NCI-H1092 treated with DMSO at 0.1 percent for 48 hours (cell line): ENCODE measurements at regions not wholly inside any gene's neighbourhood (a gene's known extent, or its start where the extent isn't known, plus 50 kb on each side); places are given as distances from the start of the nearest gene placed in this dataset.

Source experiments
- DNase-seq: peaks from one replicate; lab custom pipeline; 2025; lab: John Stamatoyannopoulos, UW

DNA sequence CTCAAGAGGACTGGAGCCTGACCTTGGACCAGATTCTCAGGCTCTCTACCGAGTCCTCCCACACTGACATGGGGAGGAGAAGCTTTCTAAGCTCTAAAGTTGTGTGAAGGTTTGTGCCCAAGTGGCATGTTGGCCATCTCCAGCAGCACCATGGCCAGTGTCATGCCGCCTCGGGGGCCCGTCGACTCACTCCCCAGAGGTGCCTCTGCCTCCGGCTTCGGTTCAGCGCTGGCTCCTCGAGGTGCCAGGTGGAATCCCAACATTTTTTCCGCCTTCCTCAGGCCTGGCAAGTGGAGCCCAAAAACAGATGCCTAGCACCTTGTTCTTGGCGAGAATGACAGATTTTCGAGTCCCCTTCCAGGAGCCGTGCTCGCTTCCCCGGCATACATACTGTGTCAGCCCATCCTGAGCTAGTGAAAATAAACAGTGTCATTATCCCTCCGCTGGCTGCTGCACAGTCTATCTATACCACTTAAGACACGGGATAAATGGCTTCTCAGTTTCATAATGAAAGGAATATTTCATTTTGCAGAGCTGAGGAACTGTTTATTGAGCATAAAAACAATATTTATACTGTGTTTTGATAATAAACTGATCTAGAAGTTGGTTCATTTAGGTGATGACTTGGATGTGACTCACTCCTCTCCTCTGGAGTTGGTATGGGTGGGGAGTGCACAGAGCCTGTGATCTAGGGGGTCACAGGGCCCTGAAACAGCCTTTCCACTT, 328.5 kb upstream of the TLE3 start:
- no peak for DNase-seq

DNA sequence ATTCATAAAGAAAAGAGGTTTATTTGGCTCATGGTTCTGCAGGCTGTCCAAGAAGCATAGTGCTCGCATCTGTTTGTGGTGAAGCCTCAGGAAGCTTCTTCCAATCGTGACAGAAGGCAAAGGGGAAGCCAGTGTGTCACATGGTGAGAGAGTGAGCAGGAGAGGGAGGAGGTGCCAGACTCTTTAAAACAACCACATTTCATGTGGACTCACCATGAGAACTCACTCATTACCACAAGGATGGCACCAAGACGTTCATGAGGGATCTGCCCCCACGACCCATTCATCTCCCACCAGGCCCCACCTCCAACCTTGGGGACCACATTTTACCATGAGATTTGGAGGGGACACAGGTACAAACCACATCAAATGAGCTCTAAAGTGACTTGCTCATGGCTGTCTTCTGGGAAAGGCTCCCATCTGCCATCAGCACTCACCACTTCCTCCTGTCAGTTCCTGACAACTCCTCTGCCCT, 327.3 kb upstream of the TLE3 start:
- DNase-seq, result no peak

DNA sequence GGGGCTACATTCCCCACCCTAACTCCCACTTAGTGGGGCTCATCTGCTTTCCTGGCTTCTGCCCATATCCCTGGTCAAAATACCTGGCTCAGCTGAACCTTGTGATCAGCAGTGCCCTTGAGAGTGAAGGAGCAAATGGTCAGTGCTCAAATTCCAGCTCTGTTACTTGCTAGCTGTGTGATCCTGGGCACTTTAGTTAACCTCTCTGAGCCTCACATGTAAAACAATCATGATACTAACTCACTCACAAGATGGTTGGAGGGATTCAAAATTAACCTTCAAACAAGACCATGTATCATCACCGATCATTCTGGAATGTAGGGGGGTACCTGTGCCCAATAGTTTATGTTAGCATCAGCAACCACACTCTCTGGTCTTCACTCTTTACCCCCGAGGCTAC, 325.6 kb upstream of the TLE3 start:
- no peak for DNase-seq

DNA sequence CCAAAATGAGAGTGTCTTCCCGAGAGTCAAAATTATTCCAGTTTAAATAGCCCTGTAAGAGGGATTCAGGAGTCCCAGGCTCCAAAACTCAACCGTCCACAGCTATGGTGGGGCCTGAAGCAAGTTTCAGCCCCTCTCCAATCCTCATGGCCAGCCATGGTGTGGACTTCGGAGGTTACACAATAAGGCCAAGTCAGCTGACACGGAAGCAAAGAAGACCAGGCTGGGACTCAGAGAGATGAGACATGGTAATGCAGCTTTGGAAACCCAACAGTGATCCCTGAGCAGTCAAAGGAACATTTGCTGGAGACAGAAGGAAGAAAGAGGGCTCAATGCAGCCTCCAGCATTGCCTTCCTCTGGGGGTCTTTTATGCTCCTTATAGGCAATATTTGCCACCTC, 324.6 kb upstream of the TLE3 start:
- no peak for DNase-seq

DNA sequence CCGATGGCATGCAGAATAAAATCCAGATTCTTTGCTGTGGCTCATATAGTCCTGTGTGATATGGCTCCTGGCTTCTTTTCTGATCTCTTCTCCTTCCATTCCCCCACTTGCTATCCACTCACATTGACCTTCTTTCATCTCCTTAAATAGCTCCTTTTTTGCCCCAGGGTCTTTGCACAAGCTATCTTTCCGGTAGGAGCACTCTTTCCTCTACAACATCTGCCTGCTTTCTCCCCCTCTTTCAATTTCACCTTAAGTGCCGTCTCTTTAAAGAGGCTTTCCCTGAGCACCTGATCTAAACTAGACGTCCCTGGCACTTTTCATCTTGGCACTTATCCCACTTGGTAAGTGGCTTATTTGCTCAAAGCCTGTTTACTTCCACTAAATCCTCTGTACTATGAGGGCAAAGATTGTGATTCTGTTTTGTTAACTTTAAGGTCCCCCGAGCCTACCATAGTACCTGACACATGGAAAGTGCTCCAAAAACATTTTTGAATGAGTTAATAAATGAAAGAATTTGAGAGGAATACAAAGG, 323.3 kb upstream of the TLE3 start:
- DNase-seq, result peak; percentile 69

DNA sequence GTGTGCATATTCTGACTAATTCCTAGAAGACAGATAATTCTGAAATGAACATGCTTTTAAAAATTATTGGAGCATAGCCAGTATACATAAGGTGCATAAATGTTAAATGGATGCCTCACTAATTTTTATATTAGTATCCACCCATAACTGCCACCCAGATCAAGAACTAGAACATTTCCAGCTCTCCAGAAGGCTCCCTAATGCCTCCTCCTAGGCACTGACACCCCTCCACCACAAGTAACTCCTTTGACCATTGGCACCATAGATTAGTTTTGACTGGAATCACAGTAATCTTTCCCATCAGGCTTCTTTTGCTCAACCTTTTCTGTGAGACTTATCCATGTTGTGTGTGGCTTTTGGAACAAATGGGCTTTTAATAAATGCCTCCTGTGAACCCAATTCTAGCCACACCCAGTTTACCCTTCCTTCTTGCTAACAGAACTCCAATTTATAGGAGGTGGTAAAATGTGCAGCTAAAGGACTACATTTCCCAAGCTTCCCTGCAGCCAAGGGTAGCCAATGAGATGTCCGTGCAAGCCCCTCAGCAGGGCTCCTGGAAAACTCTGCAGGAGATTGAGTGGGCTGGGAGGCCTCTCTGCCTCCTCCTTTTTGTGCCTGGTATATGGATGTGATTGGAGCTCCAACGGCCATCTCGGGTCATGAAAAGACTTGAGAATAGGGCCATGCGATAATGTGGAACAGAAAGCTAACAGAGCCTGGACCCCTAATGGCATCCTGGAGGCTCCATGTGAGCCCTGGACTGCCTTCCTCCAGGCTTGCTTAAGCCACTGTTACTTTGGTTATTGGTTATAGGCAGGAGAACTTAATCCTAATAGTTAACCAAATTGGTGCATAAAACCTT, 322.6 kb upstream of the TLE3 start:
- DNase-seq, result no peak

DNA sequence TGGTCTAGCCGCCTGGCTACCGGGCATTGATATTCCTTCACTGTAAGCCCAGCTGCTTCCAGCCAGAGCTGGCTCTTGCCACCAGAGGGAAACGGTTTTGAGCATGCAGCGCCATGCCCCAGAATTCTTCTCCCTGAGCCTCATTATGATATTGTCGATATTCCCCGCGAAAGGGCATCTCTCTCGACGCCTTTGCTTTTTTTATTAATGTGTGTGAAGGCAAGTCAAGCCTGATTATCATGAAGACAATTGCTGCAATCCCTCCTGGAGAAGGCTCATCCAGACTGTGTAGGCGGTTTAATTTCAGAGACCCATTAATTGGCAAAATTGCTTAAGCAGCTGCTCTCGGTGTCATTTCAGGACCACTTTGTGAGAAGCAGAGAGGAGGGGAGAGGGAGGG, 321.2 kb upstream of the TLE3 start:
- DNase-seq, result no peak

DNA sequence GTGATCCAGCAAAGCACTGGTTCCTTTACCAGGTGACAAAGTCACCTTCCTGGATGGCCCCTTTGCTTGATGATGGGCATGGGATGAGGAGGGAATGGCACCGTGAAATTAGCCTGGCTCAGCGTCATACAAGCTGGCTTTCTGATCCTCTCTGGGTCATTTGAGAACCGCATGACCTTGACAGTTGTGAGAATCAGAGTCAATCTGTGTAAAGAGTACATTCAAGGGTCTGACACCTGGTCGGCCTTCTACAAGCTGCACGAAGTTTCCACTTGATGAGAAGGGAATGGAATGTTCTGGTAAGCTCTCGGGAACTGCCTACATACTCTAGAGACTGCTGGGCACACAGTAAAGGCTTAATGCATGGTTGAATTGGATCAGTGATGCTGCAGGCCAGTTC, 319.8 kb upstream of the TLE3 start:
- no peak for DNase-seq

DNA sequence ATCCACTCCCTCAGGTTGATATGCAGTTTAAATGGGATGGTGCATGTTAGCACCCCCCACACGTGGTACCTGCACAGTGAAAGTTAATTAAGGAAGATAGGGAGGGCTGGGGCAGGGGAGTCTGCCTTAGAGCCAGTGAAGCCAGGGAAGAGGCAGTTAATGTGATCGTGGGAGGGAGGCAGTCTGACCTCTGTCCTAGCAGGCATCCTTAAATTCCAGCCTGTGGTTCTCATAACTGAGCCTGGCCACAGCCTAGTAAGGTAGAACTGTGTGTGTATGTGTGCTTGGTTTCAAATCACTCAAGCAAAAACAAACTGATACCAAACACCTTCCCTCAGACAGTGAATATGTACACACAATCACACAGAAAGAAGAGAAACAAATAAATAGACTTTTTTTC, 319.1 kb upstream of the TLE3 start:
- no peak for DNase-seq

DNA sequence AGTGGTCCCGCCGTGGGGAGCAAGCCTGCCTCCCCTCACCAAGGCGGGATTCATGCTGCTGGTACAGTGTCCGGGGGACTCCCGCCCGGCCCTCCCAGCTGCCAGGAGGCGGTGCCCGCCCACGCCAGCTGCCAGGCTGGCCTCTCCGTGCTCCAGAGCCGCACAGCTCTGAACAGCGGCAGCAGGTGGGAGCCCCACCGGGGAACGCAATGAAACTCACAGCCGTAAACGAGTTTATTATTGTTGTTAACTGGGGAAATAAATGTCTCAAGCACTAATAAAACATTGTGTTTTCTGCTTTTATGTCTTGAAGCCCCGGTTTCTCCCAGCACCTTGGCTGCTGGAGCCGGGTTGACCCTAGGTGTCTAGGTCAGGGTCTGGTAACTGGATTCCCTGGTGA, 317.7 kb upstream of the TLE3 start:
- DNase-seq, result peak; percentile 41

DNA sequence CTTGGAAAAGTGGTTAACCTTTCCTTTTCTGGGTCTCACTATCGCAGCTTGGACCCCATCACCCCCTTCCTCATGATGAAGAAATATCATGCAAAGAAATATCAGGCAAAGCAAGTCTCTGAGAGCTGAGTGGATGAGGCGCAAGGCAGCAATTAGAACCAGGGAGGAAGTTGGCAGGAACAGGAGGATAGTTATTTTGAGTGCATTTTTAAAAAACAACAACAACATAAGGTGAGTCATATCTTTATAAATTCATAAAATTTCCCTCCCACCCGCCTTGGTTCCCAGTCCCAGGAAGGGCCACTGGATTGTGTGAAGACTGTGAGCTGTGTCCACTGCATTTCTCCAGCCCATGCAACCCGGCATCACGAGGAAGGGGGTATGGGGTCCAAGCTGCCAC, 316.9 kb upstream of the TLE3 start:
- DNase-seq, result no peak

DNA sequence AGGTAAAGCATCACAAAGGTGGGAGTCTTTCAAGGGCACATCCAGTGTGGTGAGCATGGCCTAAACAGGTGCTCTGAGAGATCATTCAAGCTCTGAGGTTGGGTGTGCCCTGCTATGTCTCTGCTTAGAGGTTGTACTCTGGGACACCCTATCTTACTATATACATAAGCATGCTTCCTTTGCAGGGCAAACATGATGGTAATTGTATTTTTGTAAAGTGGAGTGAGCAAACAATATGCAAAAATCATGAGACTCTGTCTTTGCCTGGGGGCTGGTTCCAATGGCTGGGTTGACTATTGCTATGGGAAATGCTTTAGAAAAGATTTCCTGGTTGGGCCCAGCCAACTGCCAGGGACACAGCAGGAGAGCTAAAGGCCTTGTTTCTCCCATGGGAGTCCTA, 315.1 kb upstream of the TLE3 start:
- peak; percentile 21 for DNase-seq

DNA sequence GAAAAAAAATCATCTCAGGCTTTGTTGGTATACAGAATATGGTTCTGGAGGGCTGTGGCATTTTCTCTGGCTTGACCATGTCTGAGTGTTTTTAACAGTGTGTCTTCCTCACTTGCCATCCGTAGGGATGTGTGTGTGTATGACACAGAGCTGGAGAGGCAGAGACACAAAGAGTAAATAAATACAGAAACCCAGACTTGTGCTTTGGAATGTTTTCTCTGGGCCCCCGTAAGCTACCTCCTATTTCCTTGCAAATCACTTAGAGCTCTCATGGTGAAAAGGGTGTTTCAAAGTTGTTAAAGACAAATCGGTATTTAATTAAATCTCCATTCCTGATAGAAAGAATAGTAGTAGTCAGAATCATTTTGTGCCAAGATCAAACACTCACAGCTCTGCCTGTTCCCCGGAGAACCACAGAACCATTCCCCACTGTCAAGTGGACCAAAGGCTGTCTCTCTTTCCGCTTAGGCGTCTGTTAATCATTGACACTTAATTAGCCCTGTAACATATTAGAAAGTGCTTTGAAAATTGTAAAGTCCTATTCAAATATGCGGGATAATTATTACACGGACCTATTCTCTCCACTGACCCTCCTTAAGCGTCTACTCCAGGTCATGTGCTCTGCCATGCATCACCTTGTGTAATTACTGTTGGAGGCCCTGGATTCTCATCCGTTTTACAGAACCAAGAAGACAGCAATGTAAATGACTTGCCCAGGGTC, 313.6 kb upstream of the TLE3 start:
- DNase-seq, result no peak

DNA sequence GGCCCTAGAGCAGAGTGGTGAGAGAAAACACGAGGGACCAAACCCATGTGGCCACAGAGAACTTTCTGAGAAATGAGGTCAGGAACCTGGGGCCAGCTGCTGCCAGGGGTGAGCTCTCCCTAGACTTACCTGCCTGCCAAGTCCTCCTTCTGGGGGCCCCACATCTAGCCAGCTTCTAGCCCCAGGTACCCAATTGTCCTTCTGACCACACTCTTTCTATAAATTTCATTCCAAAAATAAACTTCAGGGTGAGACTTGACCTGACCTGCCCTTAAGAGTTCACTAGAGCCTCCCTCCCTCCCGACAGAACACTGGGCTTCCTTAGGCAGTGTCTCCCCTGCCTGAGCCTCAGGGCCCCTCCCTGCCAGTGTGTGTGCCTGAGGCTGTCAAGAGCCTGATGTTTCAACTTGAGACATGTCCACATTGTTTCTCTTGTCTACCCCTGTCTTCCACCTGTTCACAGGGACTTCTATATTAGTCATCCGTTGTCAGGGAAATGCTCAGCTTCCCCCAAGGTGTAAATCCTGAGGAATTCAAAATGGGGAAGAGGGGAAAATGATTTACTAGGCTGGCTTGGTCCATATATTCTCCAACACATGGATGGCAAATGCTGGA, 312.8 kb upstream of the TLE3 start:
- no peak for DNase-seq

DNA sequence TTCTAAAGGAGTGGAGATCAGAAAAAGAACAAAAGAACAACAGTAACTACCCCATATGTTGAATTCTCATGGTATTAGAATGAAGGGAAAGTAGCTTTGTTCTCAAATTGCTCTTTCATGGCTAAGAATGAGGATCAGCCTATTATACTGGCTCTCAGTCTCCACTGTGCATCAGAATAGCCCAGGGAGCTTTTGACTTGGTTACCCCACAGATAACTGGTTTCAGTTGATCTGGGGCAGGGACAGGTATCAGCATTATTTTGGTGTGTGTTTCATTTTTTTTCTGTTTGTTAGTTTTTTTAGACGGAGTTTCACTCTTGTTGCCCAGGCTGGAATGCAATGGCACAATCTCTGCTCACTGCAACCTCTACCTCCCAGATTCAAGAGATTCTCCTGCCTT, 311.7 kb upstream of the TLE3 start:
- no peak for DNase-seq

DNA sequence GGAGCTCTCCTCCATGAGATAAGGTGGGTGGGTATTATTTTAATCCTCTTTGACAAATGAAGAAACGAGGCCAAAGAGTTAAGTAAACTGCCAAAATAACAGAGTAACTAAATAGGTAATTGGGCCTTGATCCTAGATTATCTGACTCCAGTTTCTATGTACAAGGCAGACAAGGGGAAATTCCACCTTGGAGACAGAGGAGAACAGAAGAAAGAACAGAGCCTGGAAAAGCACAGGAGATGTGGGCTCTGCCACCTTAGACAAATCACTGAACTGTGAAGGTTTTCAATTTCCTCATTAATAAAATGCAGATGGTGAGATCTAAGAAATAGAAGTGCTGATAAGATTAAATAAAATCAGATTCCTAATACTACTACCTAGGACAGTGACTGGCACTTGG, 310.2 kb upstream of the TLE3 start:
- no peak for DNase-seq

DNA sequence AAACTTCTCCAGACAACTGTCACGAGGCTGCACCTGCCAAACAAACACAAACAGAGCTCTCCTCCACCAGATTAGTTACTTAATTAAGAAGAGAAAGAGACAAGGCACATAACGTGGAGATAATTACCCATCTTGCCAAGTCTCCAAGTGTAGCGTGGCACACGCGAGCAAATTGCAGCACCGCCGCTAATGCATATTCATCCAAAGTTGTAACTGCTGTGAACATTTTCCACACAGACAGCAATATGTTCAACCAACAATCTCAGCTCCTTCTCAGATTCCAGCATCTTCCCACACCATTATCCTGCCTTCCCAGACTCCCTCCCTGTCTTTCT, 309.6 kb upstream of the TLE3 start:
- no peak for DNase-seq

DNA sequence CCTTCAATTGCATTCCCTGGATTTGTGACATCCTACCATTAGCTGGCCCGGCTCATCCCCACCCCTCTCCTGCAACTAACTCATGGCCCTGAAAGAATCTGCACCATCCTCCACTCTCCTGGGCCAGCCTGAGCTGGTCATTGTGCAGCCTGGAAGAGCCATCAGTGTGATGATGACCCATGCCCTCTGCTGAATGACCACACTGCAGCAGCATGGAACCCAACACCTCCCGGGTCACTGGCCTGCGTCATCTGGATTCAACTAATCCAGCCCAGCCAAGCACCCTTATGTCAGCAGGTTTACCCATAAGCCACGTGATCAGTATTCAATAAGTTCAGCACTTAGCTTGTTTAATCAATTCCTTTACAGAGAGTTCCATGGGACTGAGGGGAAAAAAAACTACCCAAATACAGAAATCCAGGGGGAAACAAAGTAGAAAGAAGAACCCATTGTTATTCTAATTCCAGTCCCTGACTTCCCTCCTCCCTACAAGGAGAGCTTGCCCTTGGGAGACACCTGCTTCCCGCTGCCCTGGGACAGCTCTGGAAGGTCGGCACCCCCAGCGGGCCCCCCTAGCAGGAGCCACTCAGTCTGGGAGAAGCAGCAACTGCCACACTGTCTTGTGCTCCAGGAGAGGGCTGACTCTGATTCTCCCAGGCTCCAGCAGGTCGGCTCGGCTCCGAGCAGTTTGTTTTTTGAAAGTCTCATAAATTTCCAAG, 309.1 kb upstream of the TLE3 start:
- DNase-seq, result no peak

DNA sequence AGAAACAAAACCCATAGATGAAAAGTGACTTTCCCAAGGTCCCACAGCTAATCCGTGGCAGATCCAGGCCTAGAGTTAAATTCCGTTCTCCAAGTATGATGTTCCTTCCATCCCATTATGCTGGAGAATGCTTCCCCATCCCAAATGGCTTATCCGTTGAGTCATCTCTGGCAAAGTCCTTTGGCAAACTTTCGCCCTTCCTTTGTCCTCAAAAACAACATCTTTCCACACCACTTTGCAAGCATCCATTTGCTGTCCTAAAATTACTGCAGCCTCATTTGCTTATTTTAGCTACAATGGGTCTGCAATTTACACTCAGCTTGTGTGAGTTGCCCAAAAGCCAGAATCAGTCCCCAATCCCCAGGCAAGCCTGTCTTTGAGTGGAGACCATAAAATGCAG, 304.0 kb upstream of the TLE3 start:
- DNase-seq, result no peak

DNA sequence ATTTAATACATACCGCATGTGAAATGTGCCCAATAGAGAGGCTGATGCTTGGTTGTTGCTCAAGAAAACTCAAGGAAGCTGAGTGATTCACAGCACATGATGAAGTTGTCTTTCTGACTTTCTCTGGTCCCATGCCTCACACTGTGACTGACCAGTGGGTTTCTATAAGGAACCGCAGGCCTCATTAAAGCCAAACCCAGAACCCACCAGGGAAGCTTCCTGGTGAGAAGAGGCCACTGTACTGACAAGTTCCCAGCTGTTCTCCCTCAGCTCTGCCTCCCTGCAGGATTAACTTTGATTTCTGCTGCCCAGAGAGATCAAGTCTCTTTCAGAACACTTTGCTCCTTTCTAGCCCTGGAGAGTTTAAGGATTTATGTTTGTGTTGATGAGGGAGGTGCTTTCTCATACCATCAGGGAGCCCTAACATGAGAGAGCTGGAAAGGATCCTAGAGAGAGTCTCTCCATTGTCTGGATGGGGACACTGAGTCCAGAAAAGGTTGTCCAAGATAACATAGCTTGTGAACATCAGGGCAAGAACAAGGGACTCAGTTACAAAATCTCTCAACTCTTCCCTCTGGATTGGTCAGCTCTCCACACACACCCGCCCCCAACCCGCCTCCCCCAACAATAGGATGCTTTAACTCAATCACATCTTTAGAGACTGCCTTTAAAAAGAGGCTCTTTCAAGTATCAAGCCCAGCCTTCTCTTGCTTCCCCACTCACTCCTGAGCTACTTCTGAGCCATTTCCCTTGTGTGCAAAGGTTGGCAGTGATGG, 303.2 kb upstream of the TLE3 start:
- no peak for DNase-seq

DNA sequence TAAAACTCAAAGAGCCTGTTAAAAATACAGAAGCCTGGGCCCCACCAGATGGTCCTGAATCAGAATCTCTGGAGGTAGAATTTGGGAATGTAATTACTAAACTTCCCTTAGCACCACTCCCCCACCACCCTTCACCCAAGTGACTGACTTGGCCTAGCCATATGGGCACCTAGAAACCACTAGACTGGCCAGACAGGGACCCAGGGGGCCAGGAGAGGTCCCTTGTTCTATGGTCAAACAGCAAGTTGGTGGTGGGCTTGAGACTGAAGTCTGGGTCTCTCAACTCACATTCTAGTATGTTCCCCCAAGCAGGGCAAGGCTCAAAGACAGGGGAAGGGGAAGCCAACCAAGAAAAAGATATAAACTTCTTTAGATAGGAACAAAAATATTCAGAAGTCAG, 301.5 kb upstream of the TLE3 start:
- DNase-seq, result no peak
